ENCODE measurements at regions not wholly inside any gene's neighbourhood (a gene's known extent, or its start where the extent isn't known, plus 50 kb on each side); places are given as distances from the start of the nearest gene placed in this dataset.

DNA sequence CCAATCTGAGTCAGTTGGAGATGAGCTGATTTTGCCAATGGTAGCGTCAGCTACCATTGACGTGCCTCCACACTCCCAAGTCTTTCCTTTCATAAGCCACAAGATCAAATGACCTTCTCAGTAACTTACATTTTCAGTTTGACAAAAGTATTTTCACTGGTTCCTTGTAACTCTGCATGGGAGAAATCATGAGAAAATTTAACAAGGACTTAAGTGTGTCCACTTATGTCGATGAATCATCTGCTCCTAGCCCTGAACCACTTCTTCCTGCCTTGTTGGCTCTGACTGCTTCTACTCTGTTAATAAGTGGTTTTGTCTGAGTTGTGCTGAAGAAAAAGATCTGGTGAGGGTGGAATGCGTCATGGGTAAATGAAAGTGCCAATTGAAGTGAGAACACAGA is 101.2 kb downstream of the NFKBIZ start:
- TF ChIP-seq GABPA (IDR thresholded peaks at IDR 0.05; ENCODE audit: low read depth) (no peak), SMC3 (IDR thresholded peaks at IDR 0.05; ENCODE audit: low read depth, low read length) (no peak), CTCF (IDR thresholded peaks at IDR 0.05) (no peak), RAD21 (IDR thresholded peaks at IDR 0.05; ENCODE audit: low read length) (no peak), POLR2AphosphoS5 (IDR thresholded peaks at IDR 0.05; ENCODE audit: low read depth, low read length) (peak; percentile 11; the same call in 1 of the 2 replicates), REST (IDR thresholded peaks at IDR 0.05; ENCODE audit: low read depth, low read length) (no peak), JUND (IDR thresholded peaks at IDR 0.05) (peak; percentile 59), EP300 (IDR thresholded peaks at IDR 0.05; ENCODE audit: borderline replicate concordance in 1 of 2, low read depth in 1 of 2, low read length in 1 of 2) (peak in 1 of 2 experiments; percentile 70; a peak in 1 of 4 replicates), MEF2A (IDR thresholded peaks at IDR 0.05; ENCODE audit: borderline replicate concordance, low read depth) (no peak), FOSL2 (IDR thresholded peaks at IDR 0.05; ENCODE audit: borderline replicate concordance, low read depth) (peak; percentile 51; the same call in 1 of the 2 replicates), RCOR1 (IDR thresholded peaks at IDR 0.05; ENCODE audit: low read length) (no peak)
- TF ChIP-seq, protein P1, sequence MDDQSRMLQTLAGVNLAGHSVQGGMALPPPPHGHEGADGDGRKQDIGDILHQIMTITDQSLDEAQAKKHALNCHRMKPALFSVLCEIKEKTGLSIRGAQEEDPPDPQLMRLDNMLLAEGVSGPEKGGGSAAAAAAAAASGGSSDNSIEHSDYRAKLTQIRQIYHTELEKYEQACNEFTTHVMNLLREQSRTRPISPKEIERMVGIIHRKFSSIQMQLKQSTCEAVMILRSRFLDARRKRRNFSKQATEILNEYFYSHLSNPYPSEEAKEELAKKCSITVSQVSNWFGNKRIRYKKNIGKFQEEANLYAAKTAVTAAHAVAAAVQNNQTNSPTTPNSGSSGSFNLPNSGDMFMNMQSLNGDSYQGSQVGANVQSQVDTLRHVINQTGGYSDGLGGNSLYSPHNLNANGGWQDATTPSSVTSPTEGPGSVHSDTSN (IDR thresholded peaks at IDR 0.05), result peak; percentile 61
